ENCODE measurements at regions not wholly inside any gene's neighbourhood (a gene's known extent, or its start where the extent isn't known, plus 50 kb on each side); places are given as distances from the start of the nearest gene placed in this dataset.

GRCh38 chr13:97134364-97135095 lies 87.6 kb upstream of the MBNL2 start:
- H3K4me3 ChIP-seq: no peak overlapping the region
- no peaks in the 10 kb centered on the region for H3K27me3 ChIP-seq
- TF ChIP-seq, protein P1, sequence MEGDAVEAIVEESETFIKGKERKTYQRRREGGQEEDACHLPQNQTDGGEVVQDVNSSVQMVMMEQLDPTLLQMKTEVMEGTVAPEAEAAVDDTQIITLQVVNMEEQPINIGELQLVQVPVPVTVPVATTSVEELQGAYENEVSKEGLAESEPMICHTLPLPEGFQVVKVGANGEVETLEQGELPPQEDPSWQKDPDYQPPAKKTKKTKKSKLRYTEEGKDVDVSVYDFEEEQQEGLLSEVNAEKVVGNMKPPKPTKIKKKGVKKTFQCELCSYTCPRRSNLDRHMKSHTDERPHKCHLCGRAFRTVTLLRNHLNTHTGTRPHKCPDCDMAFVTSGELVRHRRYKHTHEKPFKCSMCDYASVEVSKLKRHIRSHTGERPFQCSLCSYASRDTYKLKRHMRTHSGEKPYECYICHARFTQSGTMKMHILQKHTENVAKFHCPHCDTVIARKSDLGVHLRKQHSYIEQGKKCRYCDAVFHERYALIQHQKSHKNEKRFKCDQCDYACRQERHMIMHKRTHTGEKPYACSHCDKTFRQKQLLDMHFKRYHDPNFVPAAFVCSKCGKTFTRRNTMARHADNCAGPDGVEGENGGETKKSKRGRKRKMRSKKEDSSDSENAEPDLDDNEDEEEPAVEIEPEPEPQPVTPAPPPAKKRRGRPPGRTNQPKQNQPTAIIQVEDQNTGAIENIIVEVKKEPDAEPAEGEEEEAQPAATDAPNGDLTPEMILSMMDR (IDR thresholded peaks at IDR 0.05; ENCODE audit: low read depth, low read length): no peak
- DNase-seq (ENCODE audit: low read depth in 1 of 2, low spot score in 1 of 2): no peak
- no peaks in the 10 kb centered on the region for H3K4me1 ChIP-seq (ENCODE audit: low read depth)
- no peak overlapping the region for H3K27ac ChIP-seq
- no peaks in the 10 kb centered on the region for H3K9me3 ChIP-seq (ENCODE audit: low read depth)
- no peaks in the 10 kb centered on the region for H3K36me3 ChIP-seq

GRCh38 chr13:97135883-97136282 lies 86.2 kb upstream of the MBNL2 start:
- no peak overlapping the region for H3K4me3 ChIP-seq
- H3K4me1 ChIP-seq (ENCODE audit: low read depth): no peaks in the 10 kb centered on the region
- DNase-seq (ENCODE audit: low read depth in 1 of 2, low spot score in 1 of 2): no peak
- no peaks in the 10 kb centered on the region for H3K36me3 ChIP-seq
- H3K27ac ChIP-seq: no peak overlapping the region
- H3K9me3 ChIP-seq (ENCODE audit: low read depth): no peaks in the 10 kb centered on the region
- no peaks in the 10 kb centered on the region for H3K27me3 ChIP-seq
- TF ChIP-seq, protein P1 (IDR thresholded peaks at IDR 0.05; ENCODE audit: low read depth, low read length): no peak

GRCh38 chr13:97136418-97136817 lies 85.7 kb upstream of the MBNL2 start:
- no peaks in the 10 kb centered on the region for H3K36me3 ChIP-seq
- peaks cover under 1% of the 10 kb centered on the region for H3K4me1 ChIP-seq (ENCODE audit: low read depth)
- no peaks in the 10 kb centered on the region for H3K9me3 ChIP-seq (ENCODE audit: low read depth)
- TF ChIP-seq, protein P1 (IDR thresholded peaks at IDR 0.05; ENCODE audit: low read depth, low read length): no peak
- H3K4me3 ChIP-seq: no peak overlapping the region
- no peak overlapping the region for H3K27ac ChIP-seq
- H3K27me3 ChIP-seq: no peaks in the 10 kb centered on the region
- DNase-seq (ENCODE audit: low read depth in 1 of 2, low spot score in 1 of 2): no peak

- DNase-seq (ENCODE audit: low read depth in 1 of 2, low spot score in 1 of 2): no peak
- peaks cover 3% of the 10 kb centered on the region for H3K4me1 ChIP-seq (ENCODE audit: low read depth)
- no peaks in the 10 kb centered on the region for H3K36me3 ChIP-seq
- H3K4me3 ChIP-seq: no peak overlapping the region
- H3K27me3 ChIP-seq: no peaks in the 10 kb centered on the region
- TF ChIP-seq, protein P1 (IDR thresholded peaks at IDR 0.05; ENCODE audit: low read depth, low read length): no peak
- no peak overlapping the region for H3K27ac ChIP-seq
- no peaks in the 10 kb centered on the region for H3K9me3 ChIP-seq (ENCODE audit: low read depth)
Measured at GRCh38 chr13:97139691-97140090, 82.4 kb upstream of the MBNL2 start.

- no peak overlapping the region for H3K4me3 ChIP-seq
- DNase-seq (ENCODE audit: low read depth in 1 of 2, low spot score in 1 of 2): no peak
- peaks cover 3% of the 10 kb centered on the region for H3K4me1 ChIP-seq (ENCODE audit: low read depth)
- TF ChIP-seq, protein P1 (IDR thresholded peaks at IDR 0.05; ENCODE audit: low read depth, low read length): no peak
- H3K9me3 ChIP-seq (ENCODE audit: low read depth): no peaks in the 10 kb centered on the region
- H3K36me3 ChIP-seq: no peaks in the 10 kb centered on the region
- no peaks in the 10 kb centered on the region for H3K27me3 ChIP-seq
- no peak overlapping the region for H3K27ac ChIP-seq
Measured at GRCh38 chr13:97140131-97140530, 82.0 kb upstream of the MBNL2 start.
